NCI-H1048 (cell line): ENCODE measurements at regions not wholly inside any gene's neighbourhood (a gene's known extent, or its start where the extent isn't known, plus 50 kb on each side); places are given as distances from the start of the nearest gene placed in this dataset.
A peak's percentile ranks its signal among the peaks of the same experiment; 100 is the strongest.

Source experiments
- DNase-seq: peaks from one replicate; lab custom pipeline; 2025; lab: John Stamatoyannopoulos, UW

- no peak for DNase-seq
Observed at GRCh38 chr2:64854773-64855237, 134.4 kb upstream of the SLC1A4 start.

- no peak for DNase-seq
Observed at GRCh38 chr2:64857581-64858471, 131.4 kb upstream of the SLC1A4 start.

GRCh38 chr2:64858541-64859311 is 130.5 kb upstream of the SLC1A4 start:
- DNase-seq: no peak

- DNase-seq: no peak
Observed at GRCh38 chr2:64859312-64860212, 129.6 kb upstream of the SLC1A4 start.

- no peak for DNase-seq
Observed at GRCh38 chr2:64860276-64860885, 128.8 kb upstream of the SLC1A4 start.

GRCh38 chr2:64860936-64861335 is 128.3 kb upstream of the SLC1A4 start:
- no peak for DNase-seq

GRCh38 chr2:64861452-64862397 is 127.5 kb upstream of the SLC1A4 start:
- DNase-seq: no peak

- no peak for DNase-seq
Observed at GRCh38 chr2:64862623-64863022, 126.6 kb upstream of the SLC1A4 start.

GRCh38 chr2:64863097-64863820 is 125.9 kb upstream of the SLC1A4 start:
- DNase-seq: no peak

GRCh38 chr2:64865073-64865830 is 123.9 kb upstream of the SLC1A4 start:
- no peak for DNase-seq

GRCh38 chr2:64865831-64866345 is 123.3 kb upstream of the SLC1A4 start:
- DNase-seq: no peak

- DNase-seq: no peak
Observed at GRCh38 chr2:64866797-64867196, 122.4 kb upstream of the SLC1A4 start.

- DNase-seq: no peak
Observed at GRCh38 chr2:64867253-64867996, 121.8 kb upstream of the SLC1A4 start.

- no peak for DNase-seq
Observed at GRCh38 chr2:64869126-64869525, 120.1 kb upstream of the SLC1A4 start.

- DNase-seq: peak; percentile 24
Observed at GRCh38 chr2:64873472-64873924, 115.7 kb upstream of the SLC1A4 start.

GRCh38 chr2:64874593-64874992 is 114.6 kb upstream of the SLC1A4 start:
- no peak for DNase-seq

- no peak for DNase-seq
Observed at GRCh38 chr2:64875368-64875767, 113.8 kb upstream of the SLC1A4 start.

GRCh38 chr2:64876137-64876647 is 113.0 kb upstream of the SLC1A4 start:
- no peak for DNase-seq
